ENCODE measurements at regions not wholly inside any gene's neighbourhood (a gene's known extent, or its start where the extent isn't known, plus 50 kb on each side); places are given as distances from the start of the nearest gene placed in this dataset.

GRCh38 chr4:17400686-17401085 is 111.2 kb downstream of the QDPR start:
- no peak for TF ChIP-seq GATA1 (IDR thresholded peaks at IDR 0.05; ENCODE audit: low read depth, low read length)
- no peak for TF ChIP-seq POLR2A (IDR thresholded peaks at IDR 0.05; ENCODE audit: low read length)

All from erythroblast (primary cell).